ENCODE measurements at regions not wholly inside any gene's neighbourhood (a gene's known extent, or its start where the extent isn't known, plus 50 kb on each side); places are given as distances from the start of the nearest gene placed in this dataset.
"Not testable (repeated sequence)": the region's sequence is repeated elsewhere in the genome, so short reads cannot be mapped to it uniquely, and the experiment has no call there.

- ATAC-seq (no peak), DNase-seq (no peak)
- WGBS, result 83% methylated on average over 6 of the region's 6 CpGs
- Histone ChIP-seq H3K27me3 (ENCODE audit: control insufficient read depth, insufficient read depth) (no peaks in the 10 kb centered on the region), H3K4me1 (ENCODE audit: control insufficient read depth, insufficient read depth, low read length) (no peaks in the 10 kb centered on the region), H3K4me3 (ENCODE audit: low read length) (no peak overlapping the region), H3K9me3 (ENCODE audit: control insufficient read depth, low read length) (no peaks in the 10 kb centered on the region), H3K27ac (ENCODE audit: low read length) (no peak overlapping the region)
- intact Hi-C loops (cut with DNase I), result no loop called here
These were observed 108.1 kb upstream of the SLC1A4 start for GRCh38 chr2:64881037-64881492.

- no peak for DNase-seq
- intact Hi-C loops (cut with DNase I), result no loop called here
- H3K9me3 ChIP-seq (ENCODE audit: control insufficient read depth, low read length), result no peaks in the 10 kb centered on the region
- H3K4me1 ChIP-seq (ENCODE audit: control insufficient read depth, insufficient read depth, low read length), result no peaks in the 10 kb centered on the region
- WGBS, result 88% methylated on average over 5 of the region's 5 CpGs
- H3K27me3 ChIP-seq (ENCODE audit: control insufficient read depth, insufficient read depth), result no peaks in the 10 kb centered on the region
- ATAC-seq, result no peak
- H3K27ac ChIP-seq (ENCODE audit: low read length), result no peak overlapping the region
- H3K4me3 ChIP-seq (ENCODE audit: low read length), result no peak overlapping the region
These were observed 101.6 kb upstream of the SLC1A4 start for GRCh38 chr2:64887565-64887964.

- WGBS, result 73% methylated on average over 11 of the region's 11 CpGs
- H3K27me3 ChIP-seq (ENCODE audit: control insufficient read depth, insufficient read depth), result no peaks in the 10 kb centered on the region
- ATAC-seq, result peak in 1 of 2 donors; percentile 37
These were observed 100.4 kb upstream of the SLC1A4 start for GRCh38 chr2:64888591-64889309.

GRCh38 chr2:64889803-64890202, 99.4 kb upstream of the SLC1A4 start:
- 73% methylated on average over 4 of the region's 4 CpGs for WGBS

More at GRCh38 chr2:64888591-64889309, 100.4 kb upstream of the SLC1A4 start:
- DNase-seq, result no peak
- no peak overlapping the region for H3K4me3 ChIP-seq (ENCODE audit: low read length)
- intact Hi-C loops (cut with DNase I), result no loop called here
- no peak overlapping the region for H3K27ac ChIP-seq (ENCODE audit: low read length)
- no peaks in the 10 kb centered on the region for H3K9me3 ChIP-seq (ENCODE audit: control insufficient read depth, low read length)
- H3K4me1 ChIP-seq (ENCODE audit: control insufficient read depth, insufficient read depth, low read length), result no peaks in the 10 kb centered on the region

GRCh38 chr2:64896572-64896971, 92.6 kb upstream of the SLC1A4 start:
- H3K27ac ChIP-seq (ENCODE audit: low read length); ATAC-seq; intact Hi-C loops (cut with DNase I); H3K4me1 ChIP-seq (ENCODE audit: control insufficient read depth, insufficient read depth, low read length); H3K9me3 ChIP-seq (ENCODE audit: control insufficient read depth, low read length); H3K27me3 ChIP-seq (ENCODE audit: control insufficient read depth, insufficient read depth); DNase-seq; H3K4me3 ChIP-seq (ENCODE audit: low read length): not testable (repeated sequence)
- WGBS, result 96% methylated on average over 3 of the region's 3 CpGs

More at GRCh38 chr2:64889803-64890202, 99.4 kb upstream of the SLC1A4 start:
- ATAC-seq (no peak), DNase-seq (no peak)
- Histone ChIP-seq H3K4me1 (ENCODE audit: control insufficient read depth, insufficient read depth, low read length) (no peaks in the 10 kb centered on the region), H3K27ac (ENCODE audit: low read length) (no peak overlapping the region), H3K9me3 (ENCODE audit: control insufficient read depth, low read length) (no peaks in the 10 kb centered on the region), H3K4me3 (ENCODE audit: low read length) (no peak overlapping the region), H3K27me3 (ENCODE audit: control insufficient read depth, insufficient read depth) (no peaks in the 10 kb centered on the region)
- intact Hi-C loops (cut with DNase I), result no loop called here

GRCh38 chr2:64899081-64899865, 89.9 kb upstream of the SLC1A4 start:
- no peak for DNase-seq
- no peak overlapping the region for H3K27ac ChIP-seq (ENCODE audit: low read length)
- no peaks in the 10 kb centered on the region for H3K4me1 ChIP-seq (ENCODE audit: control insufficient read depth, insufficient read depth, low read length)
- H3K27me3 ChIP-seq (ENCODE audit: control insufficient read depth, insufficient read depth), result no peaks in the 10 kb centered on the region
- peak in 1 of 2 donors; percentile 16 for ATAC-seq
- intact Hi-C loops (cut with DNase I), result no loop called here
- H3K9me3 ChIP-seq (ENCODE audit: control insufficient read depth, low read length), result peaks cover 3% of the 10 kb centered on the region
- no peak overlapping the region for H3K4me3 ChIP-seq (ENCODE audit: low read length)
- 85% methylated on average over 37 of the region's 37 CpGs for WGBS

- H3K27ac ChIP-seq (ENCODE audit: low read length); H3K9me3 ChIP-seq (ENCODE audit: control insufficient read depth, low read length); H3K4me3 ChIP-seq (ENCODE audit: low read length); H3K4me1 ChIP-seq (ENCODE audit: control insufficient read depth, insufficient read depth, low read length); intact Hi-C loops (cut with DNase I); H3K27me3 ChIP-seq (ENCODE audit: control insufficient read depth, insufficient read depth); ATAC-seq; DNase-seq: not testable (repeated sequence)
- 89% methylated on average over 6 of the region's 6 CpGs for WGBS
These were observed 89.3 kb upstream of the SLC1A4 start for GRCh38 chr2:64899876-64900275.

- DNase-seq, result peak; percentile 36 to 78 (median 64)
- Histone ChIP-seq H3K27ac (ENCODE audit: low read length) (no peak overlapping the region), H3K4me1 (ENCODE audit: control insufficient read depth, insufficient read depth, low read length) (no peaks in the 10 kb centered on the region), H3K27me3 (ENCODE audit: control insufficient read depth, insufficient read depth) (no peaks in the 10 kb centered on the region), H3K4me3 (ENCODE audit: low read length) (no peak overlapping the region), H3K9me3 (ENCODE audit: control insufficient read depth, low read length) (peaks cover 3% of the 10 kb centered on the region)
- WGBS, result 54% methylated on average over 11 of the region's 11 CpGs
- intact Hi-C loops (cut with DNase I), result no loop called here
- peak; percentile 67 to 85 for ATAC-seq
These were observed 84.5 kb upstream of the SLC1A4 start for GRCh38 chr2:64904413-64905329.

- intact Hi-C loops (cut with DNase I), result no loop called here
These were observed 83.7 kb upstream of the SLC1A4 start for GRCh38 chr2:64905338-64906024.

GRCh38 chr2:64906853-64907536, 82.2 kb upstream of the SLC1A4 start:
- intact Hi-C loops (cut with DNase I), result no loop called here
- no peak overlapping the region for H3K4me3 ChIP-seq (ENCODE audit: low read length)
- no peaks in the 10 kb centered on the region for H3K27me3 ChIP-seq (ENCODE audit: control insufficient read depth, insufficient read depth)
- H3K27ac ChIP-seq (ENCODE audit: low read length), result no peak overlapping the region
- DNase-seq (no peak), ATAC-seq (no peak)
- 91% methylated on average over 6 of the region's 6 CpGs for WGBS
- no peaks in the 10 kb centered on the region for H3K4me1 ChIP-seq (ENCODE audit: control insufficient read depth, insufficient read depth, low read length)
- no peaks in the 10 kb centered on the region for H3K9me3 ChIP-seq (ENCODE audit: control insufficient read depth, low read length)

More at GRCh38 chr2:64905338-64906024, 83.7 kb upstream of the SLC1A4 start:
- Histone ChIP-seq H3K9me3 (ENCODE audit: control insufficient read depth, low read length) (peaks cover 3% of the 10 kb centered on the region), H3K4me3 (ENCODE audit: low read length) (no peak overlapping the region), H3K4me1 (ENCODE audit: control insufficient read depth, insufficient read depth, low read length) (no peaks in the 10 kb centered on the region), H3K27me3 (ENCODE audit: control insufficient read depth, insufficient read depth) (no peaks in the 10 kb centered on the region), H3K27ac (ENCODE audit: low read length) (no peak overlapping the region)
- DNase-seq, result no peak
- WGBS, result 78% methylated on average over 8 of the region's 8 CpGs
- peak in 1 of 2 donors; percentile 25 for ATAC-seq

Data from right cardiac atrium (tissue), 5 donors.